ENCODE measurements at regions not wholly inside any gene's neighbourhood (a gene's known extent, or its start where the extent isn't known, plus 50 kb on each side); places are given as distances from the start of the nearest gene placed in this dataset.

DNA sequence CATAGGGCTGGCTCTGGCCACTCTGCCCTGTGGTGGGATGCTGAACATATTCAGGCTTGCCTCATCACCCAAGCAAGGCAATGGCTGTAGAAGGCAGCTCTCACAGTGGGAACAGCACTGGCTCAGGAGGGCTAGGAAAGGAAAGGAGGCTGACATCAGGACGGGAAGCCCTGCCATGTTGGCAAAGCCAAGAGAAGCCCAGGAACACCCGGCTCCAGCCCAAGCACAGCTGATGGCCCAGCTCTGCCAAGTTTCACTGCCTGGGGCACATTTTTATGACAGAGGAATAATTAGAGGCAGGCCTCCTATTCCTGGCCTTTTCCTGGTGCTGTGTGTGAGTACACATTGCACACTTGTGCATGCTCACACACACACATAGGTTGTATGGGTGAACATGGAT is 163.6 kb upstream of the SMIM23 start:
- H3K9me3 Mint-ChIP-seq = peaks cover 7% of the 10 kb centered on the region
- peaks cover 24% of the 10 kb centered on the region for H3K4me1 Mint-ChIP-seq
- DNase-seq = no peak
- H3K27ac Mint-ChIP-seq = no peak overlapping the region
- no peak overlapping the region for H3K4me3 Mint-ChIP-seq
- H3K27me3 Mint-ChIP-seq (ENCODE audit: low read depth, poor library complexity) = peaks cover 24% of the 10 kb centered on the region
- TF ChIP-seq, protein P1, sequence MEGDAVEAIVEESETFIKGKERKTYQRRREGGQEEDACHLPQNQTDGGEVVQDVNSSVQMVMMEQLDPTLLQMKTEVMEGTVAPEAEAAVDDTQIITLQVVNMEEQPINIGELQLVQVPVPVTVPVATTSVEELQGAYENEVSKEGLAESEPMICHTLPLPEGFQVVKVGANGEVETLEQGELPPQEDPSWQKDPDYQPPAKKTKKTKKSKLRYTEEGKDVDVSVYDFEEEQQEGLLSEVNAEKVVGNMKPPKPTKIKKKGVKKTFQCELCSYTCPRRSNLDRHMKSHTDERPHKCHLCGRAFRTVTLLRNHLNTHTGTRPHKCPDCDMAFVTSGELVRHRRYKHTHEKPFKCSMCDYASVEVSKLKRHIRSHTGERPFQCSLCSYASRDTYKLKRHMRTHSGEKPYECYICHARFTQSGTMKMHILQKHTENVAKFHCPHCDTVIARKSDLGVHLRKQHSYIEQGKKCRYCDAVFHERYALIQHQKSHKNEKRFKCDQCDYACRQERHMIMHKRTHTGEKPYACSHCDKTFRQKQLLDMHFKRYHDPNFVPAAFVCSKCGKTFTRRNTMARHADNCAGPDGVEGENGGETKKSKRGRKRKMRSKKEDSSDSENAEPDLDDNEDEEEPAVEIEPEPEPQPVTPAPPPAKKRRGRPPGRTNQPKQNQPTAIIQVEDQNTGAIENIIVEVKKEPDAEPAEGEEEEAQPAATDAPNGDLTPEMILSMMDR (IDR thresholded peaks at IDR 0.05) = no peak
- H3K36me3 Mint-ChIP-seq (ENCODE audit: low read depth) = no peaks in the 10 kb centered on the region

DNA sequence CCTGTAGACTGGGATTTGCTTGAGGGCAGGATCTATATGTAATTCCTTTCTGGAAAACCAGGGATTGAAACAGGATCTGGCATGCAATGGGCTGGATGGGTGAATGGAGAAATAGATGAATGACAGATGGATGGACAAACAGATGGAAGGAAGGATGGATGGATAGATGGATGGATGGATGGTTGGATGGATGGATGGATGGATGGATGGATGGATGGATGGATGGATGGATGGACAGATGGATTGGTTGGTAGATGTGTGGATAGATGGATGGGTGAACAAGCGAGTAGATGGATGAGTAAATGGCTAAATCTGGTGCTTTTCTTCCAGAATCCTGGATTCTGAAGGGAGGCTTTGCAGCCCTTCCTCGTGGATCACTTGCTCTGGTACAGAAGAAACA is 162.5 kb upstream of the SMIM23 start:
- H3K27me3 Mint-ChIP-seq (ENCODE audit: low read depth, poor library complexity) = peaks cover 30% of the 10 kb centered on the region
- no peaks in the 10 kb centered on the region for H3K36me3 Mint-ChIP-seq (ENCODE audit: low read depth)
- peaks cover 18% of the 10 kb centered on the region for H3K4me1 Mint-ChIP-seq
- peaks cover 7% of the 10 kb centered on the region for H3K9me3 Mint-ChIP-seq
- no peak overlapping the region for H3K27ac Mint-ChIP-seq
- H3K4me3 Mint-ChIP-seq = peak overlapping the region; percentile 3
- no peak for DNase-seq
- TF ChIP-seq, protein P1 (IDR thresholded peaks at IDR 0.05) = no peak

DNA sequence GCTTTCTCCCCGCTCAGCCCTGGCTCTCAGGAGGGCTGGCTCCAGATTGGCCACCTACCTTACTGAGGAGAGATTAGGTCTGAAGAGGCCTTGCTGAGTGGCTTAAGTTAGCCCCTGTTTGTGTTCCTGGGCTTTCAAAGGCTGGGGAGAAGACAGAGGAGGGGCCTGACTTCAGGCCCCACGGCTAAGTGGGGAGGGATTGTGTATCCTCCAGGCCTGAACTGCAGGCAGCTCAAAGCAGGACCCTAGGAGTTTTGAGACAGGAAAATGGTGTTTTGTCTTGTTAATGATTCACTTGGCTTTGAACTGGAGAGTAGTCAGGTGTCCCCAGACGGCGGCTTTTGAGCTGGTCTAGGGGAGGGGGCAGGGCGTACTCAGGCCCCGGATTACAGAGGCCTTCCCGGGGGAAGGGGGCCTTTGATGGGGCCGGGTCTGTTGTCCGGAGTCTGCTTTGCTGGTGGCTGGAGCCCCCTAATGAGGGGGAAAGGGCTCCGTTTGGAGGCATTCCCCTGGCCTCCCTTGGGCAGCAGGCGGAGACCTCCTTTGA is 162.0 kb upstream of the SMIM23 start:
- H3K4me1 Mint-ChIP-seq = peaks cover 23% of the 10 kb centered on the region
- peak; percentile 23 for DNase-seq
- H3K9me3 Mint-ChIP-seq = peaks cover 7% of the 10 kb centered on the region
- TF ChIP-seq, protein P1 (IDR thresholded peaks at IDR 0.05) = no peak
- H3K27ac Mint-ChIP-seq = no peak overlapping the region
- no peaks in the 10 kb centered on the region for H3K36me3 Mint-ChIP-seq (ENCODE audit: low read depth)
- H3K4me3 Mint-ChIP-seq = no peak overlapping the region
- H3K27me3 Mint-ChIP-seq (ENCODE audit: low read depth, poor library complexity) = peaks cover 31% of the 10 kb centered on the region

DNA sequence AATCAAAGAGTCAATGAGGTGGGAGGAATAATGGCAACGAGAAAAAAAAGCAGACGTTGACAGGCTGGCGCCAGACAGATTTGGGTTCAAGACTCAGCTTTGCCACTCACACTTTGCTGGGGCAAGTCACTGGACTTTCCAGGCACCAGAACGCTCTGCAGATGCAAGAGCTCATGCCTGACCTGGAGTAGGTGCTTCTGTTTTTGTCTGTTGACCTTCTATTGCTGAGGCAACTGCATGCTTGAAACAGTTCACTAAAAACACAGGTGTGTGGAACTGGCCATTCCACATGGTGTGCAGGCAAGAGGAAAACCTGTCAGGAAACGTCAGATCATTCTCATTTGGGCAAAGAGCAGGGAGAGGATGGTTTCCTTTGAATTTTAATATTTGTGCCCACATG is 161.2 kb upstream of the SMIM23 start:
- Mint-ChIP-seq H3K4me3 (no peak overlapping the region), H3K36me3 (ENCODE audit: low read depth) (no peaks in the 10 kb centered on the region), H3K9me3 (peaks cover 7% of the 10 kb centered on the region), H3K27me3 (ENCODE audit: low read depth, poor library complexity) (peaks cover 31% of the 10 kb centered on the region), H3K27ac (no peak overlapping the region), H3K4me1 (peaks cover 29% of the 10 kb centered on the region)
- TF ChIP-seq, protein P1 (IDR thresholded peaks at IDR 0.05) = no peak
- no peak for DNase-seq

DNA sequence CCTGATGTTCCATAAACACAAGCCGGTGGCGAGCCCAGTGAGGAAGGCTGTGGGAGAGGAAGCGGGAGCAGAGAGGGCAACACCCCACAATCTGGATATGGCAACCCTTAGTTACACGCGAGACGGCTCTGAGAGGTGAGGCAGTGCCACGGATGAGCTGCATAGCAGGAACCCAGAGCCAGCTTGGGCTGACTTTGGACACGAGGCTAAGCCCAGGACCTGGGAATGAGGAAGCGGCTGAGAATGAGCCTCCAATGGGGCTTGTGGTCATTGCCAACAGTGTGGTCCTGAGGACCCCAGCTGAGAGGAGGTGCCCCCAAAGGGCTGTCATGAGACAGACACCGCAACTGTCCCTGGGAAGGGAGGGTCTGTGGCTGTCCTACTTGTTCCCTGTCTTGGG is 160.0 kb upstream of the SMIM23 start:
- Mint-ChIP-seq H3K4me1 (peaks cover 38% of the 10 kb centered on the region), H3K9me3 (peaks cover 7% of the 10 kb centered on the region), H3K36me3 (ENCODE audit: low read depth) (no peaks in the 10 kb centered on the region), H3K27me3 (ENCODE audit: low read depth, poor library complexity) (peaks cover 34% of the 10 kb centered on the region), H3K27ac (no peak overlapping the region), H3K4me3 (no peak overlapping the region)
- DNase-seq = no peak
- TF ChIP-seq, protein P1 (IDR thresholded peaks at IDR 0.05) = no peak

DNA sequence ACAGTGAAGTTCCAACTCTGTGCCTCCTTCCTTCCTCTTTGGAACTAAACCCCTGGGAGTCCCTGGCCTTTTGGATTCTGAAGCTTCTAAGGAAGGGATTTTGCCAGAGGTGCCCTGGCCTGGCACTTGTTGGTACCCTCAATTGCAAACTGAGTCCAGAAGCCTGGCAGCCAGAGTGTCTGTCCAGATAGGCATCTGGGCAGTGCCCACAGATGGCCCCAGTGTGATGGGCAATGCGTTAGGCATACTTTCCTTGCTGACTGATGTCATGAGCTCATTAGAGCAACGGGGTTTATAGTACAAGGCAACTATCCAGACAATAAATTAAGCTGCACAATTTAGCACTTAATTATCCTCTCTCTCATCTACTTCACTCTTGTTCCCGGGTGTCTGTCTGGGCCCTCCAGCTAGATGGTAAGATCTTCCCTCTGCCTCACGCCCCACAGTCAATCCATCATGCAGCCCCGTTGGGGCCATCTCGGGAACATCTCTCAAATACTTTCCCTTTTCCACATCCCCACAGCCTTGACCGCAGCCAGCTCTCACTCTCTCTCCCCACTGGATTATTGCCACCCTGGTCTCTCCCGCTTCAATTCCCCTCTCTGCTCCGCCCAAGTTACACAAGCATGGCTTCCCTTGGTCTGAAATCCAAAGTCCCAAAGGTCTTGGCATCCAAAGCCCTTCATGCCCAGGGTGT is 157.5 kb upstream of the SMIM23 start:
- Mint-ChIP-seq H3K27ac (no peak overlapping the region), H3K36me3 (ENCODE audit: low read depth) (no peaks in the 10 kb centered on the region), H3K4me3 (no peak overlapping the region), H3K27me3 (ENCODE audit: low read depth, poor library complexity) (peaks cover 42% of the 10 kb centered on the region), H3K9me3 (peaks cover 7% of the 10 kb centered on the region), H3K4me1 (peaks cover 42% of the 10 kb centered on the region)
- no peak for DNase-seq
- TF ChIP-seq, protein P1 (IDR thresholded peaks at IDR 0.05) = no peak
